GM18868 (cell line): ENCODE measurements at regions not wholly inside any gene's neighbourhood (a gene's known extent, or its start where the extent isn't known, plus 50 kb on each side); places are given as distances from the start of the nearest gene placed in this dataset.

ENCODE experiments used
- ATAC-seq: cut with Tn5 transposase; IDR thresholded peaks from one replicate; pipeline ENCODE4 v1.9.1; 2021; ENCODE audit warnings: mild to moderate bottlenecking, moderate library complexity; ENCODE audit not compliant: unreplicated experiment

DNA sequence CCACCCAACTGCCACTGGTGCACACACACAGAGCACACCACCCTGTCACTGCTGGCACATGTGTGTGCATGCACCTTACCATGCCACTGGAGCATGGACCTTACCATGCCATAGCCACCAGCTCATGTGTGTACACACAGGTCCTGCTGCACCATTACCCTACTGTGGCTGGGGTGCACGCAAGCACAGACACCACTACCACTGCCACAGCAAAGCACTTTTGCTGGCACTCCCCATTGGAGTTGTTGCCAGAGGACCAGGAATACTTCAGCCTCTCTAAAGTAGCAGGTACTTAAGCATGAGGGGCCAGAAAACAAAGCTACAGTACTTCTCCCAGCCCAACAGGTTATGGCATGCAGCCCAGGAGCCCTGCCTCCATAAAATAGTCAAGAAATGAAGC is 404.8 kb downstream of the MBD2 start:
- no peak for ATAC-seq

DNA sequence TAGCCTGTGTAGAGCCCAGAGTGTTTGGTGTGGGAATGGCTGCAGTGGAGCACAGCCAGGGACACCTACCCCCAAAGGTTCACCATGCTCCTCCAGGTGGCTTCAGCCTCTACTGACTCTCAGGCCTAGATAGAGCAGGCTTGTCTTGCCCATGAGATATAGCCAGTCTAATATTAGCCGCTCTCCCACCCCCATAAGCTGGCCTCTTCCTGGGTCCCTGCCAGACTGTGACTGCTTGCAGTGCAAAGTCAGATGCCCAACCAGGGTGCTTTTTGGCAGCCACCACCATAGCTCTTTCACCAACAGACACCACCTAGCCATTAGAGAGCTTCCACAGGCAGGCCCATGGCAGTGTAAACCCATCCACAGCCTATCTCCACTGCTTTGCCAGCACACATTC is 405.3 kb downstream of the MBD2 start:
- no peak for ATAC-seq

DNA sequence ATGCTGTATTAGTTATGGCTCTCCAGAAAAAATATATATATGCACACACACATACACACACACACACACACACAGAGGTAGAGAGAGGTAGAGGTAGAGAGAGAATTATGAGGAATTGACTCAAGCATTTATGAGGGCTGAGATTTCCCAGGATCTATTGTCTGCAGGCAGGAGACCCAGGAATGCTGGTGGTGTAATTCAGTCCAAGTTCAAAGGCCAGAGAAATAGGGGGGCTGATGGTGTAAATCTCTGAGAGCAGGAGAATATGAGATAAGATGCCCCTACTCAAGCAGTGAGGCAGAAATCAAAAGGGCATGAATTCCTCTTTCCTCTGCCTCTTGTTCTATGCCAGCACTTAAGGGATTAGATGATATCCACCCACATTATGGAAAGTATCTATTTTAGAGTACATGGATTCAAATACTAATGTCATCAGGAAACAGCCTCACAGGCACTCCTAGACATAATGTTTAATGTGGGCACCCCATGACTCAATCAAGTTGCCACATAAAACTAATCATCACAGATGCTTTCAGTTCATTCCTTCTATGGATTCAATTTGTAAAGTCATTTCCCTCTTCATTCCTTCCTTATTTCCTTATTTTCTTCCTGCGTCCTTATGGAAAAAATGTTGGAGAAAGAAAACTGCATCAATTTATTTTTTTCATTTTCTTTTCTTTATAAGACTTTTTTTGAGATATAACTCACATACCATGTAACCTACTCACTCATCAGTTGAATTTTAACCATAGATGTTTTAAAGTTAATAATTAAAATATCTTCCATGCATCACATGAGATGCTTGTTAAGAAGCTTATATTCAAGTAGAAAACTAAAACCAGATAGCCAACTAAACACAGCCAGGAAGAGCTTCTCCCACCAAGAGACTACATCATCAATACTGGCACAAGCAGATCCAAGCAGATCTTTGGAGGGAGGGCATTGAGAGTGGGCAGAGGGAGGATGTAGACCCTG is 406.2 kb downstream of the MBD2 start:
- ATAC-seq: no peak

DNA sequence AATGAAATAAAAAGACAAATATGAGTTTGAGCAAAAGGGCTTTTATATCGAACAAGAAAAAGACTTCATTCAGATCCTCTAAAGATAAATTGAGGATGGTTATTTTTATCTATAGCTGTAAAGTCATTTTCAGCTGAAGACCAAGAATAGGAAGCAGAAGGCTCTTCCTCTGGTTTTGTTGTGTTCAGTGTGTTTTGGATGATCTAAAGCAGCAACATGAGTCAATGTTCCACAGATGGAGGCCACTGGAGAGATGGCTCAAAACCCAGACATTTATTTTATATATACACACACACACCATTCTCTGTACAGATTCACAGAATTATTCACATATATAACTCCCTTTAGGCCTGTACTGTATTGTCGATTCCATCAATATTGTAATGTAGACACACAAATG is 424.3 kb downstream of the MBD2 start:
- no peak for ATAC-seq

DNA sequence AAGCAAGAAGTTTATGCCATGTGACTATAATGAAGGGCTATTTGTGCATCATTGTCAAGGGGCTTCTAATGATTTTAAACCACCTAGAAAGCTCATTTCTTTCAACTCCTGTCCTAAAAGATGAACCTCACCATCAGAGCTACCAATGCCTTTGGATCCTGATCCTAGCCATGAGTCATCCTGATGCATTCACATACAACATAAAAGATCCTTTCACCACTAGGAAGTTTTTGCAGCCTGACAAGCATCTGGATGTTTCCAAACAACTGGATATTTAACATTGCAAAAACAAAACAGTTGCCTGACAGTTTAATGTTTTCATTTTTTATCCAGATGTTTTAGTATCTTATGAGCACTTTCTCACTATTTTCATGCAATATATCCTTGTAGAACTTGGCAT is 425.3 kb downstream of the MBD2 start:
- no peak for ATAC-seq

DNA sequence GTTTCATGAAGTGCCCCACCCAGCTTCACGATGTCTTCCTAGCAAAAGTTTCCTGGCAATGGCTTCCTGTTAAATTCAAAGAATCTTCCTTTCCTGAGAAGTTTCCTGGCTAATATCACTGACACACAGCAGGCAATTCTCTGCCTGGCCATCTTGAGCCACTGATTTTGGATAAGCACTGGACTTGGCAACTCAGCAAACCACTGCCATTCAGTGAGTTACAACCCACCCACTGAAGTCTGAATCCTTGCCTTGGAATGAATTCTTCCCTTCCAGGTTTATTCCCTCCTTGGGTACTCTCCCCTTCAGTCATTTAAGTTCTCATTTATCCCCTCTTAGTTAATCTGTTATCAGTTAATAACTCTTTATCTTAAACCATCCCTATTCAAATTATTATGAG is 426.0 kb downstream of the MBD2 start:
- no peak for ATAC-seq

DNA sequence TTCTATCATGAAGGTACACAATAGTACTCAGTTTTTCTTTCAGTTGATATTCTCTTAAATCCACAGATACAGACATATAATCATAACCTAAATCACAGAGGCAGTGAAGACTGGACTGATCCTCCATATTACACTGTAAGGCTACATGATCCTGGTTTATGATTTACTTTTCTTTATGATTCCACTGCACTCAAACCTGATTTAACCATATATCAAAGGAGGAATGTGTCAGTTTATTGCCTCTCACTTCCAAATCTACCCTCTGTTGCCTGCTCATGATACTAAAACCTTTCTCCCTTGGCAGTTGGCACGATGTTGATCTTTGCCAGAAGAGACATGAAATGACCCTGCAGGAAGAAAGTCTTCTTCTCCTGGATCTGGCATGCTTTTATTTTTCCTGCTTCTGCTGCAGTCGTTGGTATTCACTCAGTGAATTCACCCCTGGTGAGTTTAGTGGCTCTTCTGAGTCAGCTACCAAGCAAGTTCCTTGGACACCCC is 426.4 kb downstream of the MBD2 start:
- ATAC-seq: no peak

DNA sequence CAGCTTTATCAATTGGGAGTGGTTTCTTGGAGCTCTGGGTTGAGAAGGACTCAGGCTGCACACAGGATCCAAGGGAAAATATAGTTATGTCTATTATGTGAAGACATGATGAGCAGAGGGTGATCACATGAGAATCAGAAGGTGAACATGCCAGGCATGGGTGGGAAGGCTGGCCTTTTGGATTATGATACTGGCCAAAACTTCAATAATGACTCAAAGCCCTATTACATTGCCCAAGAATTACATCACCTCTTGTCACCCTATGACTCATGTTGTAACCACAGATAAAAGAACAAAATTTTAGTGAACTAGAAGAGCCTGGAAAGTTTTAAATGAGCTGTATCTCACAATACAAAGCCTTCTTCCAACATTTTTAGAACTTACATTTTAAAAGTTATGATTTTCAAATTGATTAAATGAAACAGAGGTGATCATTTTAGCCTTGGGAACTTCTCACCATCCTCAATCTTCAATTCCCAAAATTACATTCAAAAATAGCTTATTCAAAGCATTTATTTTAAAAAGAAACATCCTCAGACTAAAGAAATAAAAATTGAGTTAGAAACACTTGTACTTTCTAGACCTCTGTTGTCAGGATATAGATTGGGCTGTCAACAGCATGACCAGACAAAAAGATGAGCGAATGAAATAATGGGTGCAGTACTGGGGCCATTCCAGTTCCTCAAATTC is 428.3 kb downstream of the MBD2 start:
- ATAC-seq: peak; percentile 93

DNA sequence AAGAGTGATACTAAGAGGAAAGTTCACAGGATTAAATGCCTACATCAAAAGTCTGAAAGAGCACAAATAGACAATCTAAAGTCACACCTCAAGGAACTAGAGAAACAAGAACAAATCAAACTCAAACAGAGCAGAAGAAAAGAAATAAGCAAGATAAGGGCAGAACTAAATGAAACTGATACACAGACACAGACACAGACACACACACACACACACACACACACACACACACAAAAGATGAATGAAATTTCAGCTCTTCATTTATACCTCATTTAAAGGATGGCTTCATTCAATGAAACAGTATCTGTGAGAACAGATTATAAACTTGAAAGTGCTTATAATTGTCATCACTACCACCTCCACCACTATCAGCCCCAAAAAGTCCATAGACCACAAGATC is 428.9 kb downstream of the MBD2 start:
- peak; percentile 31 for ATAC-seq

DNA sequence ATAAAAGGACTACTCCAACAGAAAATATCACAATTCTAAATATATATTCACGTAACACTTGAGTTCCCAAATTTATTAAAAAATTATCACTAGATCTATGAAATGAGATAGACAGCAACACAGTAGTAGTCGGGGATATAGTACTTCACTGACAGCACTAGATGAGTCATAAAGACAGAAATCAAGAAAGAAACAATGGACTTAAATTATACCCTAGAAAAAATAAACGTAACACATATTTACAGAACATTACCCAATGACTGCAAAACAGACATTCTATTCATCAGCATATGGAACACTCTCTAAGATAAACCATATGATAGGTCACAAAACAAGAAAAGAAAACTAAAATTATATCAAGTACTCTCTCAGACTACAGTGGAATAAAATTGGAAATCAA is 429.4 kb downstream of the MBD2 start:
- no peak for ATAC-seq

DNA sequence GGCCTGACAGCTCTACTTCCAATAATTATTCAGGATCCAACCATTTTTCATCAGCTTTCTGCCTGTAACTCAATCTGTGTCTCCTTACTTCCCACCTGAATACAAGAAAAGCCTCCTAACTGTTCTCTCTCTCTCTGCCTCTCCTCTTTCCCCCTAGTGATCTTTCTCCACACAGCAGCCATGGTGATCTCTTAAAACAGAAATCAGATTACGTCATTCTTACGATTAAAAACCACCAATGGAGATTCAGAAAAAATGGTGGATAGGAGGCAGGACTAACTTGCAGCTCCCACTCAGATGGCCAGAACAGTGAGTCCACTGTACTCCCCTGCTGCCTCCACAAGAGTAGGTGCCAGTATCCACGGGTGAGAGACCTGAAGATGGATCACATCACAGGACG is 431.7 kb downstream of the MBD2 start:
- no peak for ATAC-seq

DNA sequence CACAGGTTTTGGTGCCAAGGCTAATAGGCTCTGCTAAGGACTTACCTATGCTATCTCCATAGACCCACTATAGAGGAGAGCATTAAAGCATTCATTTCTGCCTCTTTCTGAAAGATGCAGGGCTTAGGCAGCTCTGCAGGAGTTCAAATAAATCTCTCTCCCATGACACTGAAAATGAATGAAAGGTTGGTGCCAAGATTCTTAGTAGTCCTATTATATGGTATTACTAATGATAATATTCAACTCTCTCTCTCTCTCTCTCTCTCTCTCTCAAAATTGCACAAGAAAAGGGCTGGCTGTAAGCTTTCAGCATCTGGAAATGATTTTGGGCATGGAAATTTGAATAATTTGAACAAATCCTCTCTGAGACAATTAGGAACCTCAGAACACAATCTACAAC is 433.7 kb downstream of the MBD2 start:
- ATAC-seq: no peak

DNA sequence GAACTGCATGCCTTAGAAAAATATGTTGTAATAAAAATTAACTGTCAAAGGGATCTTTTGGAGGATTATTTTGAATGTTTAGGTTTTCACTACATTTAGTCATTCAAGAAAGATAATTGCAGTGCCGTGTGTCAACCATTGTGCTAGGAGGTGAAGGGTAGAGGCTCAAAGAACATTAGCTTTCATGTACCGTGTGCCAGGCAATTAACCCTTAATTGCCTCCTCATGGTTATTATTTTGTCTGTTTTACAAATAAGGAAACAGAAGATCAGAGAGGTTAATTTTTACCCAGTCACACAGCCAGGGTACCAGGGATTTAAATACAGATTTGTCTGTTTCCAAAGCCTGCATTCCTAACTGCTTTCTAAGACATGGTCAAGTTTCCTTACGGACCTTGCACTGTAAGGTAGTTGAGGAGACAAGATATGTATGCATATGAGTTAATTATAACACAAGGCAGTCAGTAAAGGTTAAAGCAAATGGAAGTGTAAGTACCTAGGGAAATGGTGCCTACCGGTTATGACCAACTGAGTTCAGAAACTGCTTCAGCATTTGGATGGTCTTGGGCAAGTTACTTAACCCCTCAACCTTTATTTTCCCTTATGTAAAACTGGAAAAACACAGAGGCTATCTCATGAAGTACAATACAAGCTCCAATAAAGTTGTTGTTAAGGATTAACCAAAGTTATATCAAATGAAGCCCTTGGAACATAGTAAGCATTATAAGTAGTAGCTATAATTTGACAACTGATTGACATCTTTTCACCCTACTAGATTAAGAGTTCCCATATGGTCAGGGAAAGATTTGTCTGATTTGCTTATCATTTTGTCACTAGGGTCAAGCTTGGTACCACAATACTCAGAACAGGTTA is 434.9 kb downstream of the MBD2 start:
- ATAC-seq: no peak

DNA sequence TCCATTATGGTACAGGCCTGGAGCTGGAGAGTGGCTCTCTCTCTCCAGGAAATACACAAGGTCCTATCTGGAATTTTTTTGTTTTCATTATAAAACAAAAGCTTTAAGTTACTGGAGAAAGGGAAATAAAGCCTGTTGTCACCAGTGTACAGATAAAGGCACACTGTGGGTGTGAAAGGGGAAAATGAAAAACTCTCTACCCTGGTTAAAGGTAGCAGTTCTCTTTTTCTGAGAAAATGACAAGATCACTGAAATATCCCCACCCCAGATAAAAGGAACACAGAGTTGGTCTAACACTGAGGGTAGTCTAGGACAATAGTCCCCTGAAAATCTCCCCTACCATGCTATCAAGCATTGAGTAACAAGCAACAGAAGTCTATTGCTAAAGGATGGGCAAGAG is 438.7 kb downstream of the MBD2 start:
- ATAC-seq: peak; percentile 46

DNA sequence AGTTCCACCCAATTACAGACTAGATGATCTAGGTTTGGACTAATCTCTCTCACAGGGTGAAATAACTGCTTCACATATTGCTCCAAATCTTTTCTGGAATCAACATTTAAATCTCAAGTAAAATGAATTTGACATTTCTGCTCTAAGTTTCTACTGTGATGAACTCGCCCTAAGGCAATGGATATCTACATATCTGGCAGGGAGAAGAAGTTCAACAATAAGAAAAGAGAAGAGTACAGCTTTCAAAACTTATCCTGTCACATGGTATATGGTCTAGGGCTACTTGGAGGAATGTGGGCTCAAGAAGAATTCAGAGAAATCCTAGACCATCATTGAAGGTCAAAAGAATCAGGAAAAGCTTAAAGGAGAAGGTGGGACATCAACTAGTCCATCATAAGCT is 440.2 kb downstream of the MBD2 start:
- ATAC-seq: no peak

DNA sequence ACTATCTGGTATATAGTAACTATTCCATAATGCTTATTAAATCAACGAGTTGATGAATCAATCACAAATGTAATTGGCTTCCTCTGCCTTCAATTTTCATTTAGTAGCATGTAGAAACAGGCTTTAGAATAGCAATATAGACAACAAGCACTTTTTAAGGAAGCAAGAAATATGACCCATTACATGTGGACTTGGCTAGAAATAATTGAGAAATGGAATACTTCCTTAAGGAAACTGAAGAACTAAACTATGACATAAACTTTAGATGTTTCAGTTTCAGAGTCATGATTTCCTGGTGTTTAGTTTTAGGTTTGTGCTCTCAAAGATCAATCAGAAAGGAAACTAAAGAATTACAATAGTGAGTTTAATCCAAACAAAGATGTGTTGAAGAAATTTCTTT is 443.8 kb downstream of the MBD2 start:
- ATAC-seq: no peak

DNA sequence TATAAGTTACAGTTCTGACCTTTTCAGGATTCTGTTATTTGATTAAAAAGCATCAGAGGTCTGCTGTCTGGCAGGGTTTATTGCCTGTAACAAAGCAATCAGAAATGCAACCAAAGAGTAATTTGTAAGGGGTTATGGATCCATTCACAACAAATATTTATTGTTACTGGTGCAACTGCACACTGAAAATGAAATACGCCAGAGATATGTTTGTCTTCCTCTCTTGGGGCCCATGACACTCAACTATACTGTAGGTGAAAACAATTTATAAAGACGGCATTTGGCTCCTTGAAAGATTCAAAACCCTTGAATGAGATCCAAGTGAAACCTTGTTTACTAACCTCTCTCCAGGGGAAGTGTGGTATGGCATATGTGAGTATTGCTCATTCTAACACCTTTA is 452.2 kb downstream of the MBD2 start:
- ATAC-seq: no peak

DNA sequence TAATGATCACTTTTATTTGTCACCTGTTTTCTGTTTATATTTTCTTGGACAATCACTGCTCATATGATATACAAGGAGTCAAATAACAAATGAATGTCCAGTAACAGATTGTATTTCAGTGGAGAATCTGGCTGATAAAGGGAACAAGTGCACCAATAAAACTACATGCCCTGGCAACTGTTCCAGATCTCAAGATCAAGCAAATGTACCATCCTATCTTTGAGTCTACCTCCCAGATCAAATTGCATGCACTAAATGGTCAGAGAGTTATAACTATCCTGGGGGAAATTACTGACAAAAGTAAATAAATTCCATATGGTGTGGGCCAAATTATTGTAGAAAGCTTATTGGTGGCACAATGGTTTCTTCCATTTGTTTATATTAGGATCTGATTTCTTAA is 452.8 kb downstream of the MBD2 start:
- ATAC-seq: no peak

DNA sequence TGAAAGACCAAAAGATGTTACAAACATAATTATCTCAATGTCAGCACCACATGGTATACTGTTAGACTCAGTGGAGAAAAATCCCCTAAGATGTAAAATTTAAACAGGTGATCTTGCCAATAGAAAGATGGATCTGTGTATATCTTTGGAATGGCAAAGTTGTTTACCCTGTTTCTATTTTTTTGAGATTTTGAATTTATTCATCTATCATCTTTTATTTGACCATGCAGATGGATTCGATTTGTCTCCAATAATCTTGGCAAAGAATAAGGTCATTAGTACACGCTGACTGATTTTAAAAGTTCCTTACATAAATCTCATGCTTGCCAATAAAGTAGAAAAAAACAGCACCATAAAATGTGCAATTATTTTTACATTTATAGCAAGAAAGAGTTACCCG is 459.3 kb downstream of the MBD2 start:
- no peak for ATAC-seq

DNA sequence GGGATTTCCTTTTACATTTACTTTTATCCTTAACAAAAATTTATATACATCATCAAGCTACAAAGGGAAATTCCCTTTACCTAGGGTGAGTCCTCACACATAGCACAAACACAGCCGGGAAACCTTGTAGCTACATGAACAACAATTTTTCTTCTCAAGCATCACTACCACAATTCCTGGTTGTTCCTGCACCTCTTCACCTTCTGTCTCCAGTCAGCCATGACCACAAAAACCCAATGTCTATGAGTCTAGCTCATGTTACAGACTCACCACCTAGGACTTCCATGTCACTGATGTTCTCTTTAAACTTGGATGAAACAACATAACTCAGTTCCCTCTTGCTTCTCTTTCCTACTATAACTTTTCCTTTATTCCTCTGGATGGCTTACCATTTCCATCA is 460.4 kb downstream of the MBD2 start:
- no peak for ATAC-seq

DNA sequence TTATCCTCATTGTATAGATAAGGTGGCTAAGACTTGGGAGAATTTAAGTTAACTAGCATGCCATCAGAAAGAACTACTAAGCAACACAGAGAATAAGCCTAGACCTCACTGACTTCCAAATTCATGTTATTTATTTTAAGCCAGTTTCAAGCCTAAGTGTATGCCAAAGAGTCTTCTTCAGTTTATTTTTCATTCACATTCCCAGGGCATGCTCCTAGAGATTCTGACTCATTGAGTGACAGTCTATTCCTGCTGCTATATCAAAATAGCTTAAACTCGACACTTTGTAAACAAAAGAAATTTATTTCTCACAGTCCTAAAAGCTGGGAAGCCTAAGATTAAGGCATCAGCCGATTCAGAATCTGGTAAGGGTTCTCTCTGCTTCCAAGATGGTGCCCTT is 467.1 kb downstream of the MBD2 start:
- ATAC-seq: no peak
